ENCODE measurements at regions not wholly inside any gene's neighbourhood (a gene's known extent, or its start where the extent isn't known, plus 50 kb on each side); places are given as distances from the start of the nearest gene placed in this dataset.

GRCh38 chr16:52718046-52718445, 171.1 kb upstream of the TOX3 start:
- no peak for DNase-seq (ENCODE audit: low read depth)
- TF ChIP-seq CTCF (IDR thresholded peaks at IDR 0.05; ENCODE audit: insufficient read depth, low read length): no peak
- H3K4me3 ChIP-seq (ENCODE audit: low read depth, low read length): no peak overlapping the region

- no peak overlapping the region for H3K4me3 ChIP-seq (ENCODE audit: low read depth, low read length)
- no peak for DNase-seq (ENCODE audit: low read depth)
- no peak for TF ChIP-seq CTCF (IDR thresholded peaks at IDR 0.05; ENCODE audit: insufficient read depth, low read length)
These were observed 166.8 kb upstream of the TOX3 start for GRCh38 chr16:52713740-52714139.

- no peak overlapping the region for H3K4me3 ChIP-seq (ENCODE audit: low read depth, low read length)
- no peak for TF ChIP-seq CTCF (IDR thresholded peaks at IDR 0.05; ENCODE audit: insufficient read depth, low read length)
- no peak for DNase-seq (ENCODE audit: low read depth)
These were observed 162.4 kb upstream of the TOX3 start for GRCh38 chr16:52709306-52709705.

GRCh38 chr16:52708476-52708875, 161.5 kb upstream of the TOX3 start:
- no peak for DNase-seq (ENCODE audit: low read depth)
- H3K4me3 ChIP-seq (ENCODE audit: low read depth, low read length): no peak overlapping the region
- no peak for TF ChIP-seq CTCF (IDR thresholded peaks at IDR 0.05; ENCODE audit: insufficient read depth, low read length)

GRCh38 chr16:52707676-52708337, 160.9 kb upstream of the TOX3 start:
- no peak overlapping the region for H3K4me3 ChIP-seq (ENCODE audit: low read depth, low read length)
- DNase-seq (ENCODE audit: low read depth): no peak
- no peak for TF ChIP-seq CTCF (IDR thresholded peaks at IDR 0.05; ENCODE audit: insufficient read depth, low read length)

GRCh38 chr16:52705122-52705521, 158.2 kb upstream of the TOX3 start:
- no peak for DNase-seq (ENCODE audit: low read depth)
- no peak for TF ChIP-seq CTCF (IDR thresholded peaks at IDR 0.05; ENCODE audit: insufficient read depth, low read length)
- H3K4me3 ChIP-seq (ENCODE audit: low read depth, low read length): no peak overlapping the region

GRCh38 chr16:52697971-52698370, 151.0 kb upstream of the TOX3 start:
- no peak for DNase-seq (ENCODE audit: low read depth)
- no peak for TF ChIP-seq CTCF (IDR thresholded peaks at IDR 0.05; ENCODE audit: insufficient read depth, low read length)
- H3K4me3 ChIP-seq (ENCODE audit: low read depth, low read length): no peak overlapping the region

Data from fibroblast of the aortic adventitia (primary cell).